A673 (cell line): ENCODE measurements at regions not wholly inside any gene's neighbourhood (a gene's known extent, or its start where the extent isn't known, plus 50 kb on each side); places are given as distances from the start of the nearest gene placed in this dataset.

Source experiments
- BruUV-seq: library from RNA; stranded (reverse); fragments of 400-500 nt; replicated peaks from 2 replicates; lab custom pipeline; 2021; lab: Mats Ljungman, UMichigan
- CTCF ChIA-PET: fragments of 300-600 bp; sonication (Branson Sonifier 250); formaldehyde crosslinking; loops from one replicate; lab custom pipeline; 2022; ENCODE audit warnings: antibody characterized with exemption; lab: Charles Lee
- POLR2A ChIA-PET: fragments of 300-600 bp; sonication (Branson Sonifier 250); formaldehyde crosslinking; loops from one replicate; lab custom pipeline; 2022; ENCODE audit warnings: antibody characterized with exemption; ENCODE audit not compliant: low non-redundant PET; lab: Charles Lee
- DNase-seq: peaks from one replicate; pipeline ENCODE4 v3.0.0-alpha.2; 2015; ENCODE audit warnings: low spot score
- H3K27ac ChIP-seq: fragments of 200-600 bp; sonication (generic); 2 replicates; pipeline ENCODE4 v1.5.1; 2016; ENCODE audit warnings: mixed run types, low read depth, mild to moderate bottlenecking, mixed read lengths, antibody characterized with exemption, low read length; ENCODE audit not compliant: poor library complexity, severe bottlenecking
- H3K27me3 ChIP-seq: fragments of 200-600 bp; sonication (generic); replicated peaks from 2 replicates; pipeline ENCODE4 v1.6.1; 2017; ENCODE audit warnings: mixed run types, low read depth, mild to moderate bottlenecking, mixed read lengths, antibody characterized with exemption, low read length; ENCODE audit not compliant: insufficient read depth, poor library complexity
- H3K36me3 ChIP-seq: fragments of 200-600 bp; sonication (generic); 2 replicates; pipeline ENCODE4 v1.6.1; 2016; ENCODE audit warnings: mixed run types, mild to moderate bottlenecking, mixed read lengths, antibody characterized with exemption, low read length; ENCODE audit not compliant: insufficient read depth, poor library complexity, severe bottlenecking
- H3K4me1 ChIP-seq: fragments of 200-600 bp; sonication (generic); 2 replicates; pipeline ENCODE4 v1.6.1; 2017; ENCODE audit warnings: mixed run types, mild to moderate bottlenecking, mixed read lengths, antibody characterized with exemption, low read length; ENCODE audit not compliant: insufficient read depth, poor library complexity, severe bottlenecking
- H3K4me3 ChIP-seq: fragments of 200-600 bp; sonication (generic); 2 replicates; pipeline ENCODE4 v1.5.1; 2016; ENCODE audit warnings: low read depth, mixed run types, mild to moderate bottlenecking, mixed read lengths, low read length; ENCODE audit not compliant: poor library complexity, severe bottlenecking
- H3K9me3 ChIP-seq: fragments of 200-600 bp; sonication (generic); 2 replicates; pipeline ENCODE4 v1.6.1; 2016; ENCODE audit warnings: mixed run types, low read depth, mild to moderate bottlenecking, mixed read lengths, antibody characterized with exemption, low read length; ENCODE audit not compliant: poor library complexity, severe bottlenecking
- CTCF ChIP-seq: fragments of 300-800, 200-600 bp; sonication (generic); conservative IDR thresholded peaks from 2 replicates; pipeline ENCODE4 v1.5.1; 2017; ENCODE audit warnings: low read depth, mild to moderate bottlenecking, antibody characterized with exemption, low read length, moderate library complexity, mixed read lengths
- EZH2 ChIP-seq: fragments of 200-600 bp; sonication (generic); IDR thresholded peaks from 2 replicates; pipeline ENCODE4 v1.6.1; 2017; ENCODE audit warnings: borderline replicate concordance, low read depth, mild to moderate bottlenecking, mixed read lengths, antibody characterized with exemption, low read length; ENCODE audit not compliant: poor library complexity, severe bottlenecking
- intact Hi-C: fragments of 100-400 bp; cut with micrococcal nuclease; formaldehyde crosslinking; loops from one replicate; pipeline ENCODE4 v1.10.0; 2022; ENCODE audit not compliant: unreplicated experiment

GRCh38 chr1:96030312-96030711 lies 691.3 kb upstream of the PTBP2 start:
- Histone ChIP-seq H3K9me3 (no peaks in the 10 kb centered on the region), H3K4me3 (no peak overlapping the region), H3K27ac (no peak overlapping the region), H3K27me3 (peaks cover 5% of the 10 kb centered on the region), H3K4me1 (no peaks in the 10 kb centered on the region), H3K36me3 (no peaks in the 10 kb centered on the region)
- TF ChIP-seq EZH2 (no peak), CTCF (no peak)
- intact Hi-C loops, result no loop called here
- BruUV-seq, result no TSS peak
- ChIA-PET CTCF (no interaction called here), POLR2A (no interaction called here)
- no peak for DNase-seq

- no TSS peak for BruUV-seq
- no peak for DNase-seq
- intact Hi-C loops, result no loop called here
- Histone ChIP-seq H3K9me3 (no peaks in the 10 kb centered on the region), H3K4me1 (no peaks in the 10 kb centered on the region), H3K27me3 (peaks cover 11% of the 10 kb centered on the region), H3K27ac (no peak overlapping the region), H3K36me3 (no peaks in the 10 kb centered on the region), H3K4me3 (no peak overlapping the region)
- CTCF ChIA-PET, result no interaction called here
- no peak for TF ChIP-seq EZH2
- TF ChIP-seq CTCF, result no peak
- POLR2A ChIA-PET, result no interaction called here
These were observed 687.6 kb upstream of the PTBP2 start for GRCh38 chr1:96034006-96034405.

- intact Hi-C loops, result no loop called here
- H3K27me3 ChIP-seq, result peaks cover 11% of the 10 kb centered on the region
- no peak overlapping the region for H3K27ac ChIP-seq
- no peak overlapping the region for H3K4me3 ChIP-seq
- H3K9me3 ChIP-seq, result no peaks in the 10 kb centered on the region
- CTCF ChIA-PET, result interaction anchor here (0.6 kb wide), 1 partner anchor 13 kb away, joined by 3 read pairs; no protein-coding TSS in a partner anchor
- no peak for DNase-seq
- BruUV-seq, result no TSS peak
- no peaks in the 10 kb centered on the region for H3K36me3 ChIP-seq
- no peak for TF ChIP-seq EZH2
- no peaks in the 10 kb centered on the region for H3K4me1 ChIP-seq
- POLR2A ChIA-PET, result no interaction called here
These were observed 684.8 kb upstream of the PTBP2 start for GRCh38 chr1:96036763-96037162.

GRCh38 chr1:96038636-96039035 lies 682.9 kb upstream of the PTBP2 start:
- no TSS peak for BruUV-seq
- Histone ChIP-seq H3K27ac (no peak overlapping the region), H3K36me3 (no peaks in the 10 kb centered on the region), H3K9me3 (no peaks in the 10 kb centered on the region), H3K4me3 (no peak overlapping the region), H3K4me1 (no peaks in the 10 kb centered on the region), H3K27me3 (peaks cover 6% of the 10 kb centered on the region)
- intact Hi-C loops, result no loop called here
- ChIA-PET CTCF (no interaction called here), POLR2A (no interaction called here)
- DNase-seq, result no peak
- TF ChIP-seq EZH2 (no peak), CTCF (no peak)
